DMS53 treated with DMSO at 0.1 percent for 48 hours (cell line): ENCODE measurements at regions not wholly inside any gene's neighbourhood (a gene's known extent, or its start where the extent isn't known, plus 50 kb on each side); places are given as distances from the start of the nearest gene placed in this dataset.
"Not testable (repeated sequence)": the region's sequence is repeated elsewhere in the genome, so short reads cannot be mapped to it uniquely, and the experiment has no call there.

Experiments used
- DNase-seq: peaks from one replicate; lab custom pipeline; 2025; ENCODE audit not compliant: unreplicated experiment; lab: John Stamatoyannopoulos, UW

- DNase-seq = not testable (repeated sequence)
These were observed 101.8 kb upstream of the OSBPL11 start for GRCh38 chr3:125697126-125697525.

- DNase-seq = peak; percentile 5
These were observed 102.8 kb upstream of the OSBPL11 start for GRCh38 chr3:125697979-125698640.

- no peak for DNase-seq
These were observed 120.4 kb upstream of the OSBPL11 start for GRCh38 chr3:125715651-125716050.

- not testable (repeated sequence) for DNase-seq
These were observed 136.9 kb upstream of the OSBPL11 start for GRCh38 chr3:125732151-125732550.

- not testable (repeated sequence) for DNase-seq
These were observed 146.9 kb upstream of the OSBPL11 start for GRCh38 chr3:125741991-125742718.

- not testable (repeated sequence) for DNase-seq
These were observed 147.5 kb upstream of the OSBPL11 start for GRCh38 chr3:125742845-125743244.

- not testable (repeated sequence) for DNase-seq
These were observed 161.8 kb upstream of the OSBPL11 start for GRCh38 chr3:125757050-125757449.

GRCh38 chr3:125758641-125759130 lies 163.4 kb upstream of the OSBPL11 start:
- not testable (repeated sequence) for DNase-seq

GRCh38 chr3:125762601-125763000 lies 167.3 kb upstream of the OSBPL11 start:
- not testable (repeated sequence) for DNase-seq

- peak; percentile 18 for DNase-seq
These were observed 171.1 kb upstream of the OSBPL11 start for GRCh38 chr3:125766285-125766826.

GRCh38 chr3:125766931-125767330 lies 171.6 kb upstream of the OSBPL11 start:
- DNase-seq = not testable (repeated sequence)

- DNase-seq = no peak
These were observed 172.3 kb upstream of the OSBPL11 start for GRCh38 chr3:125767641-125768040.

- DNase-seq = not testable (repeated sequence)
These were observed 173.5 kb upstream of the OSBPL11 start for GRCh38 chr3:125768821-125769220.

GRCh38 chr3:125771506-125771905 lies 176.2 kb upstream of the OSBPL11 start:
- DNase-seq = not testable (repeated sequence)

- DNase-seq = not testable (repeated sequence)
These were observed 179.2 kb upstream of the OSBPL11 start for GRCh38 chr3:125774433-125775034.

- DNase-seq = not testable (repeated sequence)
These were observed 179.8 kb upstream of the OSBPL11 start for GRCh38 chr3:125775106-125775505.

GRCh38 chr3:125775606-125776294 lies 180.5 kb upstream of the OSBPL11 start:
- DNase-seq = not testable (repeated sequence)

GRCh38 chr3:125779276-125779675 lies 184.0 kb upstream of the OSBPL11 start:
- not testable (repeated sequence) for DNase-seq

- DNase-seq = not testable (repeated sequence)
These were observed 184.6 kb upstream of the OSBPL11 start for GRCh38 chr3:125779918-125780317.

- not testable (repeated sequence) for DNase-seq
These were observed 186.4 kb upstream of the OSBPL11 start for GRCh38 chr3:125781678-125782077.

- not testable (repeated sequence) for DNase-seq
These were observed 178.7 kb upstream of the ROPN1B start for GRCh38 chr3:125790312-125790711.
